Choroid plexus epithelial cell (primary cell): ENCODE measurements at regions not wholly inside any gene's neighbourhood (a gene's known extent, or its start where the extent isn't known, plus 50 kb on each side); places are given as distances from the start of the nearest gene placed in this dataset.
"Not testable (repeated sequence)": the region's sequence is repeated elsewhere in the genome, so short reads cannot be mapped to it uniquely, and the experiment has no call there.

ENCODE experiments used
- DNase-seq: peaks from one replicate; pipeline ENCODE4 v3.0.0-alpha.2; 2010; ENCODE audit warnings: low read depth
- H3K4me3 ChIP-seq: 2 replicates; pipeline ENCODE4 v1.5.1; 2011; ENCODE audit warnings: low read depth, mild to moderate bottlenecking, control low read depth, low read length, moderate library complexity
- CTCF ChIP-seq: conservative IDR thresholded peaks from 2 replicates; pipeline ENCODE4 v1.5.1; 2011; ENCODE audit warnings: low read depth, mild to moderate bottlenecking, control low read depth, inconsistent platforms, low read length, moderate library complexity

GRCh38 chr15:83335542-83335941, 51.1 kb upstream of the BNC1 start:
- not testable (repeated sequence) for H3K4me3 ChIP-seq, DNase-seq

GRCh38 chr15:83339396-83339795, 54.9 kb upstream of the BNC1 start:
- no peak for DNase-seq
- no peak for TF ChIP-seq CTCF
- H3K4me3 ChIP-seq: no peak overlapping the region

- H3K4me3 ChIP-seq: no peak overlapping the region
- no peak for TF ChIP-seq CTCF
- no peak for DNase-seq
Measured at GRCh38 chr15:83340087-83340486, 55.6 kb upstream of the BNC1 start.

GRCh38 chr15:83346342-83346741, 61.9 kb upstream of the BNC1 start:
- DNase-seq: no peak
- H3K4me3 ChIP-seq: no peak overlapping the region
- TF ChIP-seq CTCF: no peak

GRCh38 chr15:83352119-83352518, 67.7 kb upstream of the BNC1 start:
- DNase-seq: no peak
- H3K4me3 ChIP-seq: no peak overlapping the region
- no peak for TF ChIP-seq CTCF

- no peak overlapping the region for H3K4me3 ChIP-seq
- no peak for DNase-seq
- no peak for TF ChIP-seq CTCF
Measured at GRCh38 chr15:83356501-83357399, 72.3 kb upstream of the BNC1 start.

- DNase-seq: no peak
- H3K4me3 ChIP-seq: no peak overlapping the region
- no peak for TF ChIP-seq CTCF
Measured at GRCh38 chr15:83358972-83359564, 74.6 kb upstream of the BNC1 start.
